ENCODE measurements at regions not wholly inside any gene's neighbourhood (a gene's known extent, or its start where the extent isn't known, plus 50 kb on each side); places are given as distances from the start of the nearest gene placed in this dataset.

DNA sequence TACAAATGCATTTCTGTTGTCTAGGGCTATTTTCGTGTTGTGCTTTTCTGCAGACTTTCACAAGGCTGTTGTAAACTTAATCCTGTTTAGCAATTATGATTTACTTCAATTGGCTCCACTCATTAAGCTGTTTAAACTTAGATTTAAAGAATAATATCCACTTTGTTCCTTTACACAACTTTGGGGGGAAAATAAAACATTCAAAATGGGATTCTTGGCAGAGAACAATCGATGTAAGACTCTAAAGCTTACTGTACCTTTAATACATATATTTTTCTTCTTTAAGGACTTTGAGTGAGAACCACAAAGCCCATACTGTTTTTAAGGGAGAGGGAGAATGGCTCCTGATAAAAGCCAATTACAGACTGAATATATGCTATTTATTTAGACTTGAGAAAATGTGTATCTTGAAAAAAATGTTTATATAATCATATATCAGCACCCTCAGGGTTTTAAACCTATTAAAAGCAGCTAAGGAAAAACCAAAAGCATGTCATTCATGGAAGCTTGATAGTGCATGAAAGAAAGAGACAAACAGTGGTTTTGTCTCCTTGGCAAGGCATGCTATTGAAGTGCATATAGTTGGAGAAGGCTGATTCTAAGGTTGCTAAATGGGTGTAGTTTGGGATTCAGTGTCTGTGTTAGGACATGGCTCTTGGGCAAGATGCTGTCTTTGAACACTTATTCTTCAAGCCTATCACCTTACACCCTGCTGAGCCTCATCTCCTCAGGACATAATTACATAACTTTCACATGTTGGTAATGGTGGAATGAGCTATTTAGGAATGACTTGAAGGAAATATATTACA, 293.4 kb upstream of the TBC1D5 start:
- DNase-seq, result no peak

DNA sequence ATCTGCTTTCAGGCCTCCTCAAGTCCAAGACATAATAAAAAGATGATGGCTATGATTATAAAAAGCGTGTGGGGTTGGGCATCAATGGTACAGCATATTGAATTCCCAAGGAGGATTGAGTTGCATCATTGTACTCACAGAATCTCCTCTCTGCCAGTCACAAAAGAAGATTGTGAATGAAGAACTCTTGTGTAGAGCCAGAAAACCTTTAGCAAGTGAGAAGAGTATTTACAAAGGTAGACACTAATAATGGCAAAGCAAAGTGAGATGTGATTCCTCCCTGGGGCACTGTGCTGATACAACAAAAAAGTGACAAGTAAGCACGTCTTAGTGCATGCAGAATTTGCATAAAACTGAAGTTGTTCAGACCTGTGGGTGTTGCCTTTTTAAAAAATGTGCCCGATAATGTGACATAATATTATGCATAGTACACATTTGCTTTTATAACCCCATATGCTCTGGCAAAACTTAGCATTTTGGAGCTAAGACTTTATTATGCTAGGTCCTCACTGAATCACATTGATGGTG, 291.2 kb upstream of the TBC1D5 start:
- no peak for DNase-seq

DNA sequence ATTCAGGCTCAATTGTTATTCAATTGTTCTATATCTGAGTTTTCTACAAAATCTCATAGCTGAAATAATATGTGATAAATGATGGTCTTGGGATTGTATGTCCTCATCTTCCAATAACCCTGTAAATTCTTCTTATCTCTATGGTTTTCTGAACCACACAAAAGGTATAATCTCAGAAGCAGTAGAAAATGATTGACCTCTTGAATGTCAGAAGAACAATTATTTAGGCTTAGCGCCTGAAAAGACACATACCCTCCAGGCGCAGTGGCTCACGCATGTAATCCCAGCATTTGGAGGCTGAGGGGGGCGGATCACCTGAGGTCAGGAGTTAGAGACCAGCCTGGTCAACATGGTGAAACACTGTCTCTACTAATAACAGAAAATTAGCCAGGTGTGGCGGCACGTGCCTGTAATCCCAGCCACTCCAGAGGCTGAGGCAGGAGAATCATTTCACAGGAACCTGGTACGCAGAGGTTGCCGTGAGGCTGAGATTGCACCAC, 288.0 kb upstream of the TBC1D5 start:
- DNase-seq, result no peak

- DNase-seq, result no peak
Measured at GRCh38 chr3:18027161-18027939, 284.9 kb upstream of the TBC1D5 start.

GRCh38 chr3:18024715-18025114, 282.3 kb upstream of the TBC1D5 start:
- no peak for DNase-seq

DNA sequence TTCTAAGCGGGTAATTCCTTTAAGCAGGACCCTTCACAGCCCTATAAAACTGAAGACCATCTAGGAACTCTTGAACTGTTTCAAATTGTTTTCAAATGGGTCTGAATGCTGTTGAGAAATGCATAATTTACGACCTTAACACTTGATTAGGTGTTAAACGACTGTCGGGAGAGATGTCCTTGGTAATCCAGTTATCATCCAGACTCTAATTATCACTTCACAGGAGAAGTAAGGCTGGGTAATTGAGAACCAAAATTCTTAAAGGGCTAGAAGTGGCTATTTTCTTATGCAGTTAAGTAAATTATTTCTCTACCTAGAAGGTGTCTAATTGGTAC, 276.7 kb upstream of the TBC1D5 start:
- DNase-seq, result no peak

- DNase-seq, result no peak
Measured at GRCh38 chr3:18018491-18019160, 276.2 kb upstream of the TBC1D5 start.

DNA sequence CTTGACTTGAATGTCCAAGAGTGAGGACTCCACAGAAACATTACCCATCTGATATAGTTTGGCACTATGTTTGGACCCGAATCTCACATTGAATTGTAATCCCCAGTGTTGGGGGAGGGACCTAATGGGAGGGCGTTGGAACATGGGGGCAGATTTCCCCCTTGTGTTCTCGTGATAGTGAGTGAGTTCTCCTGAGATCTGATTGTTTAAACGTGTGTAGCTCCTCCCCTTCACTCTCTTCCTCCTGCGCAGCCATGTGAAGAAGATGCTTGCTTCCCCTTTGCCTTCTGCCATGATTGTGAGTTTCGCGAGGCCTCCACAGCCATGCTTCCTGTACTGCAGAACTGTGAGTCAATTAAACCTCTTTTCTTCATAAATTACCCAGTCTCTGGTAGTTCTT, 273.9 kb upstream of the TBC1D5 start:
- DNase-seq, result no peak

- DNase-seq, result no peak
Measured at GRCh38 chr3:18012933-18013332, 270.5 kb upstream of the TBC1D5 start.

DNA sequence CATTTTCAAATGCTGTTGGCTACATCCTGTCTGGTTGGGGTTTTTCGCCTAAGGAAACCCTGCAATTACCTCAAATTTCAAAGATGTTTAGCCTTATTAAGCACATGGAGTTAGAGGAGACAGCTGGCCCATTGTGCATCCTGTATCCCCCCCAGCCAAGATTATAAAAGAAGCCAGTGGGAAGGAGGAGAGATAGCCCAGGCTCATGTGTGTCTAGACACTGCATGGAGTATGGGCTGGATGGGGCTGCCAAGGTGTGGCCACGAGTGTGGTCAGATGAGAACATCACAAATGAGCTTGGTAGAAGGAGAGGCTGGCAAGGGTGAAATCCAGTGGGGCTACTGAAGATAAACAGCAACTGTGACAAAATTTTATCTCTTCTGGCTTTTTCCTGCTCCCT, 270.0 kb upstream of the TBC1D5 start:
- DNase-seq, result no peak

DNA sequence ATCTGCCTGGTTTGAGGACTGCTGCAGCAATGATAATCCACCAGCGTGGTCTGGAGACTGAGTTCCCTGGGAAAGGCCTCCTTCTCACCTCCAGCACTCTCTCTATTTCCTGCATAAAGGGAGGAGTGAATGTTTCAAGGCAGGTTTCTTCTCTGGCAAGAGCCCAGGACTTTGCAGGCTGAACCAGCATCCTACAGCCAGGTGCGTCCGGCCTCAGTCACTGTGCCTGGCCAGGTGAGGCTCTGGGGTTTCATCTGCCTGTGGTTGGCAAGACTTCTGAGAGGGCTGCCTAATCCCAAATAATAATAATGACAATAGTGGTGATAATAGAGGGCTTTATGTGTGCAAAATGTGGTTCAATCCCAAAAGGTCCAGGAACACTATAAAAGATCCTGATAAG, 269.0 kb upstream of the TBC1D5 start:
- no peak for DNase-seq

DNA sequence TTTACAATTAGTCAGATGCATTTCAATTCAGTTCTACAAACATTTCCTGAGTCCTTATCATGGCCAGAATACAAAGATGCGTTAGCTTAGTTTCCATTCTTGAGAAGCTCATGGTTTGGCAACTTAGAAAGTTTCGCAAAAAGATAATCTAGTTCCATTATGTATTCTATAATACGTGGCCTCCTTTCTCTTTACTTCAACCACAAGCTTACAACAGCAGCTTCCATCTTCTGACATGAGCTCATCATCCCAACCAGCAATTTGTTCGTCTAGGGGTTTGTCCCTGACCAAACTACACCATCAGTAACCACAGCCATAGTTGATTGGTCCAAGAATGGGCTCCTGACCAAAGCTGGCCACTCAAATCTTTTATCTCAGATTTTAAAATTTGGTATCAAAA, 267.6 kb upstream of the TBC1D5 start:
- DNase-seq, result no peak

DNA sequence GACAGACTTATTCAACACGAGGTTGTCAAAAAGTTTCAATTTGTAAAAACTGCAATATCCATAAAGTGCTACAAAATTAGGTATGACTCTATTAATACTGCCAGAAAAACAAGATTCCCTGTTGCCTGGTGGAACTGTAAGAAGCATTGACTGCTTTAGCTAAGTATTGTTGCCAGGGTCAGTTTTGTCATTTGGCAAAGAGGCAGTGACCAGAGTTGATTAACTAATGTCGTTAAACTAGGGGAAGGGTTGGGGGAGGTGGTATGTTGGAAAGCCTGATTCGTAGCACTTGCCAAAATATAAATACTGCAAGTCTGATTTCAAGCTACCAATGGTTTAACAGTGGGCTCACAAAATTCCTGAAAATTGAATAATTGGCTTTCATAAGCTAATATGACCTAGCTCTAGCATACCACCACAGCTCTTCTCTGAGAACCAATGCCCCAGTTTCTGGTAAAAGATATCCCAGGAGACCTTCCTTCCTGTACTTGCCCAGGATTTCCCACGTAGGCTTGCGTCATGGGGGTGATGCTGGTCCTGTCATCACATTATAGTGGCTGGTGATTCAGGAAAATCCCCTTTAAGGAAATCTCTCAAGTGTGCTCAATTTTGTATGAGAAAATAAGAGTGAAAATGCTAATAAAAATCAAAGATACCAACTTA, 266.4 kb upstream of the TBC1D5 start:
- no peak for DNase-seq

GRCh38 chr3:18007980-18008379, 265.5 kb upstream of the TBC1D5 start:
- DNase-seq, result no peak

- no peak for DNase-seq
Measured at GRCh38 chr3:17995769-17996168, 253.3 kb upstream of the TBC1D5 start.

DNA sequence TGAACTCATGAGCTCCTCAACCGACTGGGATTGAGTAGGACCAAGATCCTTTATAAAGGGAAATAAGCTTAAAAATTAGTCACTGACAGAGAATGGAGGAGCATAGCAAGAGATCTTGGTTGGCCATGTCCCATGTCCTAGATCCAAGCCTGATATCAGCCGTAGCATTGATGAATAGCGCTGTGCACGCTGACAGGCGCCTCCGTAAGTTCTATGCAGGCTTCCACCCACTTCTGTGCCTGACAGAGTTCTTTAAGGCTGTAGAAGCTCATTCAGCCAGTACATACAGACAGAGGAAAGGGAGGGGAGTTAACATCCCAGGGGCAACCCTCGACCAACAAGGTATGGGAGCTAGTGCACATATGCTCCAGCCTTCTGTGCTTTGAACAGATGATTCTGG, 251.7 kb upstream of the TBC1D5 start:
- DNase-seq, result no peak

DNA sequence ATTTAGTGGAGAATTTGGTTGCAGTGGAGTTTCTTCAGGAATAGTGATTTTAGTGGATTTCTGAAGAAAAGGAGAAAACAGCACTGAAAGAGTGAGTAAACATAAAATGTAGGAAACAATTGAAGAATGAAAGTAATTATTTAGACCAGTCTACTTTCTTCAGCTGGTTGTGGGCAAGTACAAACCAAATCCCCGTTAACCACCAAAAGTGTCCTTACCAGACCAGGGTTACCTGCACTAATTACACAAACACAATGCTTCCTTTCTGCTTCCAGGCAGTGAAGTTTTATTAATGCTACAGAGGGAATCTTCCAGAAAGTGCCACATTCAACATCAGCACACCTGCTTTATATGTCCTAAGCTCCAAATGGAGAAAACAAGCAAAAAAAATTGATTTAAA, 248.0 kb upstream of the TBC1D5 start:
- no peak for DNase-seq

GRCh38 chr3:17986348-17986816, 244.0 kb upstream of the TBC1D5 start:
- no peak for DNase-seq

- no peak for DNase-seq
Measured at GRCh38 chr3:17985658-17986347, 243.4 kb upstream of the TBC1D5 start.

DNA sequence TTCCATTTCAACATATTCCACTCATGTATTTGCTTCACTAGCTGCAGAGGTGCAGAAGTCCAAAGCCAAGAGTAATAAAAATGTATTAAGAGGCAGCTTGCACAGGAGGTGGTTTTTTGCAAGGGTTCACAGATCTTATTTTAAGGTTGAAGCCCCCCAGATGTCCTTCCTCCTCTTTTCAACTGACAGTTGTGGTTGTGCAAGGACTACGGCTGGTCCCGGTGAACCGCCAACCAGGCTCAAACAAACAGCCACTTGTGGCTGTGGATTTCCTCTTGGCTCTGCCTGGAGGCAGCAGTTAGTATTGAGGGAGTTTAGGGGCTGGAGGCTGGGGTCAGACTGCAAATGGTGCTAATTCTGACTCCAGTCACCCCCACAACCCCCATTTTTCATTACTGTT, 240.7 kb upstream of the TBC1D5 start:
- DNase-seq, result no peak

- DNase-seq, result no peak
Measured at GRCh38 chr3:17982211-17982880, 239.9 kb upstream of the TBC1D5 start.

Data from hindlimb muscle (tissue), 1 donor.